ENCODE measurements at regions not wholly inside any gene's neighbourhood (a gene's known extent, or its start where the extent isn't known, plus 50 kb on each side); places are given as distances from the start of the nearest gene placed in this dataset.

DNA sequence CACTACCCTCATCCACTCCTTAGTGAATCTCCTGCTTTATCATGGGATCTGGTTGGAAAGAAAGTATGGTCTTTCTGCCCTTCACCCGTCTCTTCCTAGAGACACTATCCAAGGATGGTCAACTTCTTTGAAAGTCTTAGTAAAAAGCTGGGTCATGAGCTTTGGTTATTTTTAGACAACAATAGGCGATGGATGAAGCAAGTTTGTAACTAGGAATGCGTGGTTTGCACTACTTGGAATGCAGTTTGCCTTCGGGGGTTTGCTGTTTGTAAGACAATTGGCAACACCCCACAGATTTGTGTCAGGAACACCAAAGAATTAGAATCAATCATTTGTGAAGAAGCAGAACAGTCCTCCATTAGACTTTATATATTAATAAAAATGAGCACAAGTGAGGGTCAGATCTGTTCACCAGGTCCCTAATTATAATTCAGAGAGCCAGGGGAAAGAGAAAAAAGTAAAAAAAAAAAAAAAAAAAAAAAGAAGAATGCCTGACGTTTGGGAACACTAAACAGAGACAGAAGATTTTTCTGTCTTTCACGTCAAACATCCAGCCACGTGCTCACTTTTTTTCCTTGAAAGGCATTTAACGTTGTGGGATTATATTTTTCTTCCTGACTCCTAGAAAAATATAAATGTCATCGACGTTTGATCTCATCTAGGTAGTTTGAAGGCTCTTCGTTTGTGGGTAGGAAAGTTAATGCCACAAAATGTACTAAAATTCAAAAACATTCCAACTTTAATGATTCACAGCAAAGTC is 60.7 kb upstream of the BTG3 start:
- TF ChIP-seq, protein P1, sequence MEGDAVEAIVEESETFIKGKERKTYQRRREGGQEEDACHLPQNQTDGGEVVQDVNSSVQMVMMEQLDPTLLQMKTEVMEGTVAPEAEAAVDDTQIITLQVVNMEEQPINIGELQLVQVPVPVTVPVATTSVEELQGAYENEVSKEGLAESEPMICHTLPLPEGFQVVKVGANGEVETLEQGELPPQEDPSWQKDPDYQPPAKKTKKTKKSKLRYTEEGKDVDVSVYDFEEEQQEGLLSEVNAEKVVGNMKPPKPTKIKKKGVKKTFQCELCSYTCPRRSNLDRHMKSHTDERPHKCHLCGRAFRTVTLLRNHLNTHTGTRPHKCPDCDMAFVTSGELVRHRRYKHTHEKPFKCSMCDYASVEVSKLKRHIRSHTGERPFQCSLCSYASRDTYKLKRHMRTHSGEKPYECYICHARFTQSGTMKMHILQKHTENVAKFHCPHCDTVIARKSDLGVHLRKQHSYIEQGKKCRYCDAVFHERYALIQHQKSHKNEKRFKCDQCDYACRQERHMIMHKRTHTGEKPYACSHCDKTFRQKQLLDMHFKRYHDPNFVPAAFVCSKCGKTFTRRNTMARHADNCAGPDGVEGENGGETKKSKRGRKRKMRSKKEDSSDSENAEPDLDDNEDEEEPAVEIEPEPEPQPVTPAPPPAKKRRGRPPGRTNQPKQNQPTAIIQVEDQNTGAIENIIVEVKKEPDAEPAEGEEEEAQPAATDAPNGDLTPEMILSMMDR (IDR thresholded peaks at IDR 0.05) = no peak
- TF ChIP-seq POLR2A (IDR thresholded peaks at IDR 0.05) = no peak
